ENCODE measurements at regions not wholly inside any gene's neighbourhood (a gene's known extent, or its start where the extent isn't known, plus 50 kb on each side); places are given as distances from the start of the nearest gene placed in this dataset.
"Not testable (repeated sequence)": the region's sequence is repeated elsewhere in the genome, so short reads cannot be mapped to it uniquely, and the experiment has no call there.

- no peak overlapping the region for H3K27ac Mint-ChIP-seq
- no peaks in the 10 kb centered on the region for H3K27me3 Mint-ChIP-seq (ENCODE audit: insufficient read depth)
- intact Hi-C loops (cut with micrococcal nuclease) = no loop called here
- H3K4me3 Mint-ChIP-seq = no peak overlapping the region
- no peak for DNase-seq (ENCODE audit: low spot score)
- peaks cover 4% of the 10 kb centered on the region for H3K9me3 Mint-ChIP-seq
- no peaks in the 10 kb centered on the region for H3K4me1 Mint-ChIP-seq (ENCODE audit: low read depth)
- H3K36me3 Mint-ChIP-seq (ENCODE audit: low read depth) = no peaks in the 10 kb centered on the region
These were observed 1664.3 kb downstream of the C4orf33 start for GRCh38 chr4:130760246-130760645.

GRCh38 chr4:130767384-130767783 is 1671.4 kb downstream of the C4orf33 start:
- not testable (repeated sequence) for H3K9me3 Mint-ChIP-seq; H3K4me1 Mint-ChIP-seq (ENCODE audit: low read depth); H3K4me3 Mint-ChIP-seq

GRCh38 chr4:130772966-130773365 is 1677.0 kb downstream of the C4orf33 start:
- H3K4me3 Mint-ChIP-seq; intact Hi-C loops (cut with micrococcal nuclease): not testable (repeated sequence)

More at GRCh38 chr4:130767384-130767783, 1671.4 kb downstream of the C4orf33 start:
- H3K27me3 Mint-ChIP-seq (ENCODE audit: insufficient read depth); H3K36me3 Mint-ChIP-seq (ENCODE audit: low read depth); DNase-seq (ENCODE audit: low spot score); H3K27ac Mint-ChIP-seq; intact Hi-C loops (cut with micrococcal nuclease): not testable (repeated sequence)

GRCh38 chr4:130808492-130808891 is 1712.5 kb downstream of the C4orf33 start:
- peaks cover 3% of the 10 kb centered on the region for H3K9me3 Mint-ChIP-seq
- no peaks in the 10 kb centered on the region for H3K4me1 Mint-ChIP-seq (ENCODE audit: low read depth)
- intact Hi-C loops (cut with micrococcal nuclease) = no loop called here
- no peak for DNase-seq (ENCODE audit: low spot score)
- H3K4me3 Mint-ChIP-seq = no peak overlapping the region
- H3K36me3 Mint-ChIP-seq (ENCODE audit: low read depth) = no peaks in the 10 kb centered on the region
- H3K27ac Mint-ChIP-seq = no peak overlapping the region
- no peaks in the 10 kb centered on the region for H3K27me3 Mint-ChIP-seq (ENCODE audit: insufficient read depth)

More at GRCh38 chr4:130772966-130773365, 1677.0 kb downstream of the C4orf33 start:
- H3K36me3 Mint-ChIP-seq (ENCODE audit: low read depth); H3K9me3 Mint-ChIP-seq; DNase-seq (ENCODE audit: low spot score); H3K27ac Mint-ChIP-seq; H3K27me3 Mint-ChIP-seq (ENCODE audit: insufficient read depth); H3K4me1 Mint-ChIP-seq (ENCODE audit: low read depth): not testable (repeated sequence)

GRCh38 chr4:130812117-130812765 is 1716.3 kb downstream of the C4orf33 start:
- DNase-seq (ENCODE audit: low spot score) = no peak
- intact Hi-C loops (cut with micrococcal nuclease) = no loop called here
- Mint-ChIP-seq H3K4me3 (no peak overlapping the region), H3K36me3 (ENCODE audit: low read depth) (no peaks in the 10 kb centered on the region), H3K4me1 (ENCODE audit: low read depth) (no peaks in the 10 kb centered on the region), H3K9me3 (peaks cover 3% of the 10 kb centered on the region), H3K27me3 (ENCODE audit: insufficient read depth) (no peaks in the 10 kb centered on the region), H3K27ac (no peak overlapping the region)

- no peak for DNase-seq (ENCODE audit: low spot score)
- no peak overlapping the region for H3K27ac Mint-ChIP-seq
- H3K4me1 Mint-ChIP-seq (ENCODE audit: low read depth) = no peaks in the 10 kb centered on the region
- no peaks in the 10 kb centered on the region for H3K36me3 Mint-ChIP-seq (ENCODE audit: low read depth)
- H3K4me3 Mint-ChIP-seq = no peak overlapping the region
- intact Hi-C loops (cut with micrococcal nuclease) = no loop called here
- H3K27me3 Mint-ChIP-seq (ENCODE audit: insufficient read depth) = no peaks in the 10 kb centered on the region
- H3K9me3 Mint-ChIP-seq = peaks cover 3% of the 10 kb centered on the region
These were observed 1718.9 kb downstream of the C4orf33 start for GRCh38 chr4:130814896-130815295.

GRCh38 chr4:130820448-130820847 is 1724.5 kb downstream of the C4orf33 start:
- Mint-ChIP-seq H3K27ac (no peak overlapping the region), H3K4me3 (no peak overlapping the region), H3K9me3 (peaks cover 3% of the 10 kb centered on the region), H3K27me3 (ENCODE audit: insufficient read depth) (no peaks in the 10 kb centered on the region), H3K36me3 (ENCODE audit: low read depth) (no peaks in the 10 kb centered on the region), H3K4me1 (ENCODE audit: low read depth) (no peaks in the 10 kb centered on the region)
- intact Hi-C loops (cut with micrococcal nuclease) = no loop called here
- DNase-seq (ENCODE audit: low spot score) = no peak

- intact Hi-C loops (cut with micrococcal nuclease) = no loop called here
- Mint-ChIP-seq H3K9me3 (no peaks in the 10 kb centered on the region), H3K27me3 (ENCODE audit: insufficient read depth) (no peaks in the 10 kb centered on the region), H3K27ac (no peak overlapping the region), H3K36me3 (ENCODE audit: low read depth) (no peaks in the 10 kb centered on the region), H3K4me1 (ENCODE audit: low read depth) (no peaks in the 10 kb centered on the region), H3K4me3 (no peak overlapping the region)
- DNase-seq (ENCODE audit: low spot score) = no peak
These were observed 1729.3 kb downstream of the C4orf33 start for GRCh38 chr4:130825284-130825683.

GRCh38 chr4:130850019-130850524 is 1754.1 kb downstream of the C4orf33 start:
- no peaks in the 10 kb centered on the region for H3K4me1 Mint-ChIP-seq (ENCODE audit: low read depth)
- H3K9me3 Mint-ChIP-seq = peaks cover 4% of the 10 kb centered on the region
- no peaks in the 10 kb centered on the region for H3K36me3 Mint-ChIP-seq (ENCODE audit: low read depth)
- no peak overlapping the region for H3K27ac Mint-ChIP-seq
- intact Hi-C loops (cut with micrococcal nuclease) = no loop called here
- H3K4me3 Mint-ChIP-seq = no peak overlapping the region
- no peak for DNase-seq (ENCODE audit: low spot score)
- H3K27me3 Mint-ChIP-seq (ENCODE audit: insufficient read depth) = no peaks in the 10 kb centered on the region

- DNase-seq (ENCODE audit: low spot score) = no peak
- H3K4me1 Mint-ChIP-seq (ENCODE audit: low read depth) = no peaks in the 10 kb centered on the region
These were observed 1755.2 kb downstream of the C4orf33 start for GRCh38 chr4:130851107-130851506.

GRCh38 chr4:130851932-130852331 is 1756.0 kb downstream of the C4orf33 start:
- intact Hi-C loops (cut with micrococcal nuclease) = no loop called here

More at GRCh38 chr4:130851107-130851506, 1755.2 kb downstream of the C4orf33 start:
- Mint-ChIP-seq H3K4me3 (no peak overlapping the region), H3K27ac (no peak overlapping the region), H3K36me3 (ENCODE audit: low read depth) (no peaks in the 10 kb centered on the region), H3K9me3 (peaks cover 8% of the 10 kb centered on the region), H3K27me3 (ENCODE audit: insufficient read depth) (no peaks in the 10 kb centered on the region)
- intact Hi-C loops (cut with micrococcal nuclease) = no loop called here

GRCh38 chr4:130855533-130855932 is 1759.6 kb downstream of the C4orf33 start:
- Mint-ChIP-seq H3K9me3 (peaks cover 8% of the 10 kb centered on the region), H3K4me1 (ENCODE audit: low read depth) (no peaks in the 10 kb centered on the region), H3K27ac (no peak overlapping the region), H3K27me3 (ENCODE audit: insufficient read depth) (no peaks in the 10 kb centered on the region), H3K4me3 (no peak overlapping the region), H3K36me3 (ENCODE audit: low read depth) (no peaks in the 10 kb centered on the region)
- intact Hi-C loops (cut with micrococcal nuclease) = no loop called here
- DNase-seq (ENCODE audit: low spot score) = no peak

More at GRCh38 chr4:130851932-130852331, 1756.0 kb downstream of the C4orf33 start:
- no peak overlapping the region for H3K4me3 Mint-ChIP-seq
- peaks cover 8% of the 10 kb centered on the region for H3K9me3 Mint-ChIP-seq
- no peak overlapping the region for H3K27ac Mint-ChIP-seq
- no peak for DNase-seq (ENCODE audit: low spot score)
- H3K4me1 Mint-ChIP-seq (ENCODE audit: low read depth) = no peaks in the 10 kb centered on the region
- H3K36me3 Mint-ChIP-seq (ENCODE audit: low read depth) = no peaks in the 10 kb centered on the region
- no peaks in the 10 kb centered on the region for H3K27me3 Mint-ChIP-seq (ENCODE audit: insufficient read depth)

- DNase-seq (ENCODE audit: low spot score) = no peak
- H3K4me3 Mint-ChIP-seq = no peak overlapping the region
- intact Hi-C loops (cut with micrococcal nuclease) = no loop called here
- H3K27me3 Mint-ChIP-seq (ENCODE audit: insufficient read depth) = no peaks in the 10 kb centered on the region
- no peak overlapping the region for H3K27ac Mint-ChIP-seq
- H3K4me1 Mint-ChIP-seq (ENCODE audit: low read depth) = no peaks in the 10 kb centered on the region
- peaks cover 7% of the 10 kb centered on the region for H3K9me3 Mint-ChIP-seq
- no peaks in the 10 kb centered on the region for H3K36me3 Mint-ChIP-seq (ENCODE audit: low read depth)
These were observed 1764.0 kb downstream of the C4orf33 start for GRCh38 chr4:130859991-130860390.

- no peaks in the 10 kb centered on the region for H3K27me3 Mint-ChIP-seq (ENCODE audit: insufficient read depth)
- intact Hi-C loops (cut with micrococcal nuclease) = no loop called here
- DNase-seq (ENCODE audit: low spot score) = no peak
- H3K9me3 Mint-ChIP-seq = no peaks in the 10 kb centered on the region
- no peak overlapping the region for H3K27ac Mint-ChIP-seq
- H3K4me3 Mint-ChIP-seq = no peak overlapping the region
- H3K36me3 Mint-ChIP-seq (ENCODE audit: low read depth) = no peaks in the 10 kb centered on the region
- no peaks in the 10 kb centered on the region for H3K4me1 Mint-ChIP-seq (ENCODE audit: low read depth)
These were observed 1801.0 kb downstream of the C4orf33 start for GRCh38 chr4:130896920-130897319.

Measured in activated T-helper 1 cell treated with anti-CD3 and anti-CD28 coated beads, Interleukin-12 subunit alpha, Interleukin-12 subunit beta, Interleukin-2, Interleukin-4 antibody, amounts not matched to agents 30 ng/mL and 10 ng/mL and 1 ng/mL, durations not matched to agents 14 hours and 24 hours and 36 hours (primary cell).